Vagina (tissue), 2 donors: ENCODE measurements at regions not wholly inside any gene's neighbourhood (a gene's known extent, or its start where the extent isn't known, plus 50 kb on each side); places are given as distances from the start of the nearest gene placed in this dataset.

Source experiments
- POLR2A ChIP-seq, 2 donors: fragments of 450-650 bp; IDR thresholded peaks; one replicate each; pipeline ENCODE4 v1.6.1; 2017; ENCODE audit warnings: antibody characterized with exemption in 2 of 2, mild to moderate bottlenecking in 2 of 2, moderate library complexity in 2 of 2
- POLR2AphosphoS5 ChIP-seq, 2 donors: sonication (generic); formaldehyde crosslinking; IDR thresholded peaks; one replicate each; pipeline ENCODE4 v1.9.0; 2017; ENCODE audit warnings: antibody characterized with exemption in 2 of 2, mild to moderate bottlenecking in 2 of 2, low read depth in 1 of 2; ENCODE audit not compliant: insufficient read depth in 1 of 2
- TF ChIP-seq, protein P1 (sequence below), 3 experiments: fragments of 450-650 bp in 2 of 3; fragments of 200-600 bp in 1 of 3; sonication (generic) in 1 of 3; IDR thresholded peaks; one replicate each; pipeline ENCODE4 v1.5.1; 2017 to 2019; ENCODE audit warnings: antibody characterized with exemption in 3 of 3, mild to moderate bottlenecking in 2 of 3, moderate library complexity in 2 of 3

DNA sequence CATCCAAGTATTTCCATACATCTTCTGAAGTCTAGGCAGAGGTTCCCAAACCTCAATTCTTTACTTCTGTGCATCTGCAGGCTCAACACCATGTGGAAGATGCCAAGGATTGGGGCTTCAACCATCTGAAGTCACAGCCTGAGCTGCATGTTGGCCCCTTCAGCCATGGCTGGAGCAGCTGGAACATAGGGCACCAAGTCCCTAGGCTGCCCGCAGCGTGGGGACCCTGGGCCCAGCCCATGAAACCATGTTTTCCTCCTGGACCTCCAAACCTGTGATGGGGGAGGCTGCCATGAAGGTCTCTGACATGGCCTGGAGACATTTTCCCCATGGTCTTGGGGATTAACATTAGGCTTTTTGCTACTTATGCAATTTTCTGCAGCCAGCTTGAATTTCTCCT is 729.8 kb downstream of the KCNT2 start:
- TF ChIP-seq, protein P1, sequence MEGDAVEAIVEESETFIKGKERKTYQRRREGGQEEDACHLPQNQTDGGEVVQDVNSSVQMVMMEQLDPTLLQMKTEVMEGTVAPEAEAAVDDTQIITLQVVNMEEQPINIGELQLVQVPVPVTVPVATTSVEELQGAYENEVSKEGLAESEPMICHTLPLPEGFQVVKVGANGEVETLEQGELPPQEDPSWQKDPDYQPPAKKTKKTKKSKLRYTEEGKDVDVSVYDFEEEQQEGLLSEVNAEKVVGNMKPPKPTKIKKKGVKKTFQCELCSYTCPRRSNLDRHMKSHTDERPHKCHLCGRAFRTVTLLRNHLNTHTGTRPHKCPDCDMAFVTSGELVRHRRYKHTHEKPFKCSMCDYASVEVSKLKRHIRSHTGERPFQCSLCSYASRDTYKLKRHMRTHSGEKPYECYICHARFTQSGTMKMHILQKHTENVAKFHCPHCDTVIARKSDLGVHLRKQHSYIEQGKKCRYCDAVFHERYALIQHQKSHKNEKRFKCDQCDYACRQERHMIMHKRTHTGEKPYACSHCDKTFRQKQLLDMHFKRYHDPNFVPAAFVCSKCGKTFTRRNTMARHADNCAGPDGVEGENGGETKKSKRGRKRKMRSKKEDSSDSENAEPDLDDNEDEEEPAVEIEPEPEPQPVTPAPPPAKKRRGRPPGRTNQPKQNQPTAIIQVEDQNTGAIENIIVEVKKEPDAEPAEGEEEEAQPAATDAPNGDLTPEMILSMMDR (IDR thresholded peaks at IDR 0.05): no peak
- no peak for TF ChIP-seq POLR2AphosphoS5 (IDR thresholded peaks at IDR 0.05; ENCODE audit: insufficient read depth in 1 of 2, low read depth in 1 of 2)
- no peak for TF ChIP-seq POLR2A (IDR thresholded peaks at IDR 0.05)
